NB4 (cell line): ENCODE measurements at regions not wholly inside any gene's neighbourhood (a gene's known extent, or its start where the extent isn't known, plus 50 kb on each side); places are given as distances from the start of the nearest gene placed in this dataset.

ENCODE experiments used
- CTCF ChIP-seq: IDR thresholded peaks from one replicate; pipeline ENCODE4 v1.5.1; 2012; ENCODE audit warnings: low read depth, low read length
- POLR2A ChIP-seq: IDR thresholded peaks from 2 replicates; pipeline ENCODE4 v1.6.1; 2011; ENCODE audit warnings: mild to moderate bottlenecking; ENCODE audit not compliant: insufficient read length; ENCODE audit errors: extremely low read depth

GRCh38 chr4:79747252-79747651 lies 325.8 kb downstream of the ANTXR2 start:
- TF ChIP-seq CTCF: no peak
- TF ChIP-seq POLR2A: no peak
